Activated naive CD4-positive, alpha-beta T cell treated with anti-CD3 and anti-CD28 coated beads, Interleukin-2, amount 50 U/mL, for 24 hours (primary cell): ENCODE measurements at regions not wholly inside any gene's neighbourhood (a gene's known extent, or its start where the extent isn't known, plus 50 kb on each side); places are given as distances from the start of the nearest gene placed in this dataset.

Experiments used
- H3K27ac Mint-ChIP-seq: one replicate; pipeline ENCODE4 v1.8.0; 2021; ENCODE audit warnings: mild to moderate bottlenecking, mixed read lengths
- H3K27me3 Mint-ChIP-seq: one replicate; pipeline ENCODE4 v1.8.0; 2021; ENCODE audit warnings: mixed read lengths
- H3K36me3 Mint-ChIP-seq: one replicate; pipeline ENCODE4 v1.8.0; 2021; ENCODE audit warnings: mixed read lengths
- H3K4me1 Mint-ChIP-seq: one replicate; pipeline ENCODE4 v1.8.0; 2021; ENCODE audit warnings: mixed read lengths
- H3K4me3 Mint-ChIP-seq: one replicate; pipeline ENCODE4 v1.8.0; 2021; ENCODE audit warnings: mild to moderate bottlenecking, mixed read lengths
- H3K9me3 Mint-ChIP-seq: one replicate; pipeline ENCODE4 v1.8.0; 2021; ENCODE audit warnings: mixed read lengths

DNA sequence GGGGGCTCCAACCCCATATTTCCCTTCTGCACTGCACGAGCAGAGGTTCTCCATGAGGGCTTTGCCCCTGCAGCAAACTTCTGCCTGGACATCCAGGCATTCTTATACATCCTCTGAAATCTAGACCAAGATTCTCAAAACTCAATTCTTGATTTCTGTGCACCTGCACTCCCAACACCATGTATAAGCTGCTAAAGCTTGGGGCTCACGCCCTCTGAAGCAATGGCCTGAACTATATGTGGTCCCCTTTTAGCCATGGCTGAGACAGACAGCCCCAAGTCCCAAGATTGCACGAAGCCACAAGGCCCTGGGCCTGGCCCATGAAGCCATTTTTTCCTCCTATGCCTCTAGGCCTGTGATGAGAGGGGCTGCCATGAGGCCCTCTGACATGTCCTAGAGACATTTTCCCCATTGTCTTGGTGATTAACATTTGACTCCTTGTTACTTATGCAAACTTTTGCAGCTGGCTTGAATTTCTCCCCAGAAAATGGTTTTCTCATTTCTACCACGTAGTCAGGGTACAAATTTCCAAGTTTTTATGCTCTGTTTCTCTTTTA, 468.0 kb upstream of the SLIT2 start:
- H3K27ac Mint-ChIP-seq: no peak overlapping the region
- no peaks in the 10 kb centered on the region for H3K27me3 Mint-ChIP-seq
- H3K4me1 Mint-ChIP-seq: no peaks in the 10 kb centered on the region
- H3K4me3 Mint-ChIP-seq: no peak overlapping the region
- H3K36me3 Mint-ChIP-seq: no peaks in the 10 kb centered on the region
- H3K9me3 Mint-ChIP-seq: peaks cover 17% of the 10 kb centered on the region

DNA sequence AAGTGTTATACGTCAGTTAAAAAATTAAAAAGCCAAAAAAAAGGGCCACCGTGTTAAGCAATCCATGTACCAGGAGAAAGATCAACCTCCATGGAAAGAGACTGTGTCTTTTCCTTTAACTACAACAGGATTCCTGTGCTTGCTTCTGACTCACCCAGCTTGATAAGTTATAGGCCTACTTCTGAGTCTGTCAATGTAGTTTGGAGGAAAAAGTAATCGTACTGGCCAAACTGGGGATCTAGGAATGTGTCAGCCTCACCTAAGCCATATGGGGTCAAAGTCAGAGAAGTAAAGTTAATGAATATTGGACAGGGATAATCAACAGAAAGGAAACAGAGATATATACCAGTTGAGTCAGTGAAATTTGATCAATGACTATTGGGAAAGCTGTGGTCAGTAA, 470.8 kb upstream of the SLIT2 start:
- Mint-ChIP-seq H3K9me3 (peaks cover 17% of the 10 kb centered on the region), H3K27ac (no peak overlapping the region), H3K4me1 (no peaks in the 10 kb centered on the region), H3K27me3 (no peaks in the 10 kb centered on the region), H3K36me3 (no peaks in the 10 kb centered on the region), H3K4me3 (no peak overlapping the region)

DNA sequence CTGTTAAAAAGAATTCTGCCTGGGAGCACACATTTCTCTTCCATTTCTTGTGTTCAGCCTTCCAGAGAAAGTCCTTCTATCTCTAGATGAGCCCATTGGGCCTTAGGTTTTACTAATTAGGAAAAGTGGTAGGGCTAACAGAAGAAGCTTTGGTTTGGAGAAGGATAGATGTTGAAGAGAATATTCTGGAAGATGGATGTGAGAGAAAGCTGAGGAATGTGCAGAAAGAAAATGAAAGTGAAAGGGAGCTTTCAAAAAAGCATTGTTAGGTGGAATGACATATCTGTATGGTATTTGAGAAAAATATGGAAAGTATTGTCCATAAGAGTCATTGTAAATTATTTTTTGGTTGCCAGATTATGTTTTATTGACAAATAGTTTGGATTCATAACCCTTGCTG, 474.8 kb upstream of the SLIT2 start:
- Mint-ChIP-seq H3K36me3 (no peaks in the 10 kb centered on the region), H3K9me3 (peaks cover 11% of the 10 kb centered on the region), H3K4me1 (no peaks in the 10 kb centered on the region), H3K27ac (no peak overlapping the region), H3K4me3 (no peak overlapping the region), H3K27me3 (no peaks in the 10 kb centered on the region)

DNA sequence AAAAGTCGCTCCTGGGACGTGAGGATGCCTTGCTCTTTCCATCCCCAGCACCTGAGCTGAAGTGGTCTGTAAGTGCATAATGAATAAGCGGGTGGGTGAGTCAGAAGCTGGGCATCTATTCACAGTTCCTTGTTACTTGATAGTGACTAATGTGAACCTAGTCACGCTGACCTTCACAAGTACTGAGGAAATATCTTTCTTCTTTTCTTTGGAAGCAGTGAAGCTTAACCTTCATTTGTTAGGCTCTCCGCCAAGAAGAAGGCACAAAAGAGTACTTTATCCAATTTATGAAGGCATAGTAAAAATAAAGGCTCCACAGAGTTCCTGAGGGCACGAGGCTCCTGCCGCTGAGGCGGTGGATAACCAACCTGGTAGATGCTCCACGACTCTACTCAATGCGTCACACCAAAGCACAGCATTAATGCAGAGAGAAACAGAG, 475.7 kb upstream of the SLIT2 start:
- Mint-ChIP-seq H3K4me3 (no peak overlapping the region), H3K4me1 (no peaks in the 10 kb centered on the region), H3K9me3 (peaks cover 8% of the 10 kb centered on the region), H3K27me3 (no peaks in the 10 kb centered on the region), H3K27ac (no peak overlapping the region), H3K36me3 (no peaks in the 10 kb centered on the region)

DNA sequence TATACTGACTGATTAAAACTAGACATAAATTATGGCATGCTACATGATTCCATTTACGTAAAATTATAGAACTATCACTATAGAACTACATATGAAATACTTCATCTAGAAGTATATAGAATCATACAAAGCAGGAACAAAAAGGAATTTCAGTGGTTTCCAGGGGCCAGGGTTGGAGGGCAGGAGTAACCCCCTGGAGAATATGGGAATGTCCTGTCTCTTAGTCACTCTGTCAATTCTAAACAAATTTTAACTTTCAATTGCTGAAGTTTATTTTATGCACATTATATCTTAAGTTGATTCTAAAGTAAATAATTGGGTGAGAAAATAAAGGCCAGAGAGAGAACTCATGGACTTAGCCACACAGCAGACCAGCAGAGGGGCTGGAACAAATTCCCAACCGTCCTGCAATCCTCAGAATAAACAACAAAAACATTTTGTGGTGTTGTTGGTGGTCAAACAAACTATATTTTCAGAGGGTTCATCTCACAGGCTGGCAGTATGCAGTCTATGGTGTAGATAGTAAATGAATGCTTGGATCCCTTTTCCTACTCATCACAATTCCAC, 476.9 kb upstream of the SLIT2 start:
- no peaks in the 10 kb centered on the region for H3K36me3 Mint-ChIP-seq
- no peaks in the 10 kb centered on the region for H3K27me3 Mint-ChIP-seq
- no peaks in the 10 kb centered on the region for H3K4me1 Mint-ChIP-seq
- peaks cover 12% of the 10 kb centered on the region for H3K9me3 Mint-ChIP-seq
- no peak overlapping the region for H3K4me3 Mint-ChIP-seq
- H3K27ac Mint-ChIP-seq: no peak overlapping the region

DNA sequence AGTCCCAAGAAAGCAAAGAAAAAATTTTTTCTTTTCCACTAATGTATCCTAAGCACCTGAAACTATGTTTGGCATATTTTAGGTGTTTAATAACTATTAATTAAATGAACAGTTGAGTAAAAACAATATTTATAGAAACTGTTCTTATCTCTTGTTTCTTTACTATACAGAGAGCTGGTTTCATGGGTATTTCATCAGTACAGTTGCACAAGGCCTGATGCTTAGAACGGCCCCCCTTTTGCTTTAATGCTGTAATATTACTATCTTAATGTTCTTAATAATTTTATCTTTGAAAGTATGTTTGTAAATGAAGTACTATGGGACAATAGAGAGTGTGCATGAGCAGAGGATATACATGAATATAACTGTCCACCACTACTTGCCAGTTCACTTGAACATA, 479.1 kb upstream of the SLIT2 start:
- no peaks in the 10 kb centered on the region for H3K4me1 Mint-ChIP-seq
- H3K9me3 Mint-ChIP-seq: peaks cover 6% of the 10 kb centered on the region
- no peak overlapping the region for H3K4me3 Mint-ChIP-seq
- no peaks in the 10 kb centered on the region for H3K36me3 Mint-ChIP-seq
- no peaks in the 10 kb centered on the region for H3K27me3 Mint-ChIP-seq
- no peak overlapping the region for H3K27ac Mint-ChIP-seq

DNA sequence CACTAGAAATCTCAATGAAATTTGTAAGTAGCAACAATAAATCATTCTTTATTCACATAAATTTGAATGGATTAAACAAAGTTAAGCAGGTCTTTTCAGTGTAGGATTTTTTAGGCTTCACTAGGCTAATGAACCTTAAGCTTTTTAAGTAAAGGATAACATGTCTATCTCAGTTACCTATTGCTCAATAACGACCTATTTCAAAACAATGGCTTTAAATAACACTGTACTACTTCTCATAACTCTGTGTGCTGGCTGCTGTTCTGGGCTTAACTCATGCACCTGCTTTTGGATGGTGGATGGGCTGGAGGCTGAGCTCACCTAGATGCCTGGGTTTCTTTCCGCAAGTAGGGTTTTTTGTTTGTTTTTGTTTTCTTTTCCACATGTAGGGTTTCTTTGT, 495.0 kb upstream of the SLIT2 start:
- no peak overlapping the region for H3K4me3 Mint-ChIP-seq
- H3K9me3 Mint-ChIP-seq: no peaks in the 10 kb centered on the region
- no peak overlapping the region for H3K27ac Mint-ChIP-seq
- no peaks in the 10 kb centered on the region for H3K36me3 Mint-ChIP-seq
- H3K27me3 Mint-ChIP-seq: no peaks in the 10 kb centered on the region
- no peaks in the 10 kb centered on the region for H3K4me1 Mint-ChIP-seq

DNA sequence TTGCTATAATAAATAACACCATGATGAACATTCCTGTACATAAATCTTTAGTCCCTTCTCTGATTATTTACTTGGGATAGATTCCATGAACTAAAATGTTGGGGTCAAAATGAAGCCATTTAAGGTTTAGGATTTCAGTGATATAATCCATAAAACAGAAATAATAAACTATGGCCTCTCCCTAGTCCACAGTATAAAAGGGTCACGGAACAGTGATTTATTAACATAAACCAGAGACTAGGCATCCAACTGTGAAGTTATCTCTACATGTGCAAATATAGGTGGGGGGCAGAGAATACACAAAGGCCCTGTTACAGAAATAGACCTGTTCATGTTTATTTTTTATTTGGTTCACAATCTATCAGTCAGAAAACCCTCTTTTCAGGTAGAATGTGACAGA, 499.1 kb upstream of the SLIT2 start:
- H3K9me3 Mint-ChIP-seq: peaks cover 7% of the 10 kb centered on the region
- no peaks in the 10 kb centered on the region for H3K27me3 Mint-ChIP-seq
- H3K4me1 Mint-ChIP-seq: no peaks in the 10 kb centered on the region
- H3K36me3 Mint-ChIP-seq: no peaks in the 10 kb centered on the region
- H3K27ac Mint-ChIP-seq: no peak overlapping the region
- no peak overlapping the region for H3K4me3 Mint-ChIP-seq

DNA sequence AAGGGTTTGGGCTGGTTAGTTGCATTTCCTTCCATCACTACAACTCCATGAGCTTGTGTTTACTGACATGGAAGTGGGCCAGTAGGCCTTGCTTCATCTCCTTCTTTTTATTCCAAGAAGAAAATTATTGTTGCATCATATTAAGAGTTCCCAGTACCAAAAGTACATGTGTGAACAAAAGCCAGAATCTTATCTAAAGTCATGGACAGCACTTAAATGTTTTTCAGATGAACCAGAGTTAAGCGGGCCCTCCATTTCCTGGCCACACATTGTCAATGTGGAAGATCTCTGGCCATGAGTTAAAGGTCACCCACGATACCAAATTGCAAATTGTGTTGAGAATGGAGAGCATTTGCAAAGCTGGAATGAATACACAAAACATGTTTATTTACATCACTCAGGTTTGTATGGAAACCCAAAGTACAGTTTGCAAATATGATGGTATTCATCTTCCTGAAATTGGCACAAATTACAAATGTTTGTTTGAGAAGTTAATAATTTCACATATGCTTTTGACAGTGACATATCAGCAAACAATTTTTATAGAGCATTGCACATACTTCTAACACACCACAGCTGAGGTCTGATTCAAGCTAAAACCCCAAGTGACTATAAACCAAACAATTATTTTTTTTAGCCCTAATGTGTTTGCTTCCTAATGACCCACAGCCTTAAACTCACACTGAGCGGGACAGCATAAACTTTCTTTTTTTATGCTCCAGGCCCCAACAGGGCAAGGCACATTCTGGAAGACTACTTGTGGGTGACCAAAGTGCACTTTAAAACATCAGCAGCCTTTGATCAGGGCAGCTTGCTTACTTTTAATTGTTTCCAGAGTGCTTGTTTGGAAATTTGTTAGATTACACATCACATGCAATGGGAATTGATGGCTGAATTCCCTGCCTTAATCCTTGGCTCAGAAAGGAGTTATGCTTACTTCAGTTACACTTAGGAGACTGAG, 502.9 kb upstream of the SLIT2 start:
- peaks cover 11% of the 10 kb centered on the region for H3K9me3 Mint-ChIP-seq
- no peaks in the 10 kb centered on the region for H3K36me3 Mint-ChIP-seq
- no peak overlapping the region for H3K4me3 Mint-ChIP-seq
- no peaks in the 10 kb centered on the region for H3K27me3 Mint-ChIP-seq
- H3K4me1 Mint-ChIP-seq: no peaks in the 10 kb centered on the region
- no peak overlapping the region for H3K27ac Mint-ChIP-seq

DNA sequence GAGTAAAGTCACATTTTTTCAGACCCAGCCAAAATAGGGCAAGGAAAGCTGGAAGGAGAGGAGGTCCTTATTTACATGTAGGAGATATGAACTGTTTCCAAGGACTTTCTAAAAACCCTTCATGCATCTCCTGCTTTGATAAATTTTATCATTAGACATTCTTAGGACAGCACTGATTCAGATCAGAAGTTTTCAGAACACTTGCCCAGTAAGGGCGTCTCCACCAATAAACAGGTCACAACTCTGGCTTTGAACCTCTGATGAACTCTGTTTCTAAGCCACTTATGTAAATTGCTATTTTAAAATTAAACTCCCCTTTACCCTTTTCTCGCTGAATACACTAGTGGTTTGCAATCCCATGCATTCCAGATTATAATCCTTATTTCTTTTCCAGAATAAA, 505.3 kb upstream of the SLIT2 start:
- Mint-ChIP-seq H3K9me3 (peaks cover 14% of the 10 kb centered on the region), H3K27ac (no peak overlapping the region), H3K4me1 (no peaks in the 10 kb centered on the region), H3K36me3 (no peaks in the 10 kb centered on the region), H3K4me3 (no peak overlapping the region), H3K27me3 (no peaks in the 10 kb centered on the region)

DNA sequence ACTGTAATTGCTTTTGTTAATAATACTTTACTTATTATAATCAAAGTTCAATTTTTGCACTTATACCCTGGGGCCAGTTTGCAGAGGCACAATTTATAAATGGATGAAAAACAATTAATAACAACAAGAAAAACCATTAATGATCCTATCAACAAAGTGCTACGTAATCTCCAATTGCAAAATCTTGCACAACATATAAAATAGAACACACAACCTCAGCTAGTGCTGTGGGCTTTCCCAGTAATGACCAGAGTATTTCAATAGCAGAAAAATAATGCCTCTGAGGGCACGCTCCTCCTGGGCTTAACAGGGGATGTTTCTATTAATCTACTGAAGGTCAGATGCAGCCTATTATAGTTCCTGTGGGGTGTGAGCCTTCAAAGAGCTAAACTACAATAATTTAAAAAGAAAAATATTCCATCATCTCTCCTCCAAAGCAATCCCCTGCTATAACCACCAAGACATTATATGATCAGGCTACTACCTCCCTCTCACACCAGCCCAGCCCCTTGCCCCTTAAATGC, 508.5 kb upstream of the SLIT2 start:
- Mint-ChIP-seq H3K9me3 (peaks cover 8% of the 10 kb centered on the region), H3K36me3 (no peaks in the 10 kb centered on the region), H3K27me3 (no peaks in the 10 kb centered on the region)

DNA sequence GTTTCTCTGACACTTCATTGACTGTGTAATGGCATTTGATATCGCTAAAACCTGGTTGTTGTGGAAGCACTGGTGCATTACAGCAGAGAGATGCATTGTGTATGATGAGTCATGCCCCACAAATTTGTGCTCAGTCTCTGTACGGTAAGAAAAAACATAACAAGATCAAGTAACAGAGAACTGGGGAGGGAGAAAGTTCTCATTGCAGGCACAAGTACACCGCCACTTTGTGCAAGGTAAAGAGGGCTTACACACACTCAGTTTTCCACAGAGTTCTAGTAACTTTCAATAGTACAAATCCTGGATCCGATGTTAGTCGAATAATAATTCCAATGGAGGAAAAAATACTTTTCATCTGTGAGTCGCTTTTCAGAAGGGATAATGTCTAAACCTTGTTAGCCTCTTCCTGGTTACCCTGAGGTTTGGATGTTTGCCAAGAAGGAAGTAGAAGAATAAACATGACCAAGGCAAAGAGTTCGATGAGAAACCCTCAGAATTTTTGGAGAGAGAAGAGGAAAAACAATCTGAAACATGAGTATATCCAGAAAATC, 512.5 kb upstream of the SLIT2 start:
- Mint-ChIP-seq H3K4me1 (no peaks in the 10 kb centered on the region), H3K36me3 (no peaks in the 10 kb centered on the region), H3K9me3 (peaks cover 7% of the 10 kb centered on the region), H3K27me3 (no peaks in the 10 kb centered on the region), H3K4me3 (no peak overlapping the region), H3K27ac (no peak overlapping the region)

More for the DNA sequence above, 508.5 kb upstream of the SLIT2 start:
- Mint-ChIP-seq H3K4me3 (no peak overlapping the region), H3K4me1 (no peaks in the 10 kb centered on the region), H3K27ac (no peak overlapping the region)

DNA sequence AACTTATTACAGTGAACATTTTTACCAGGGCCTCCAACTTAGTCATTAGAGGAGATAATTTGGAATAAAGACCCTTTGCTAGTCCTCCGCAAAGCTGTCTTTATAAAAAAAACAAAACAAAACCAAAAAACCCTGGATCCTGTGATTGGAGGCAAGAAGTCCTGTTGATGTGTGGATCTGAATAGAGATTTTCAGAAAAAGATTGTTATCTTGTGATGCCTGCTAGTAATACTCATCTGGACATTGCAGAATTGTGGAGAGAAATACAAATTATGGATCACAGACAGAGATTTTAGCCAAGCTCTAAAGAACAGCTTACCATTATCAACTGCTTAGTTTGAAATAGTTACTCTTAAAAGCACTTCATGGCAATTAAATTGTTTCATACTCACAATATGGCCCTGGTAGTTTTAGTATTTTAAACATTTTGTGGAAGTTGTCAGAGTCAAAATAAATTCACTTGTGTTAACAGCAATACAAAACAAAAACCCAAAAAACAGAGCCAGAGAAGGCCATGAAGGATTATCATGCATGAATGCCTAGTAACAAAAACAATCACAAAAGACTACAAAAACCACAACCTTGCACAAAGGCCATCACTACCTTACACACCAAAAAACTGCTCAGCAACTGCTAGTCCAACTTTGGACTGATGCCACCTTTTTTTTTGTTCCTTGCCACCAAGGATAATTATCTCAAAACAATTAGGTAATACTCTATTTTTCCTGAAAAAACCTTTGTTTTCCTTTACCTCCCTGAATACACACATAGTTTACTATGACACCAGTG, 514.5 kb upstream of the SLIT2 start:
- Mint-ChIP-seq H3K9me3 (no peaks in the 10 kb centered on the region), H3K4me3 (no peak overlapping the region), H3K4me1 (no peaks in the 10 kb centered on the region), H3K27me3 (no peaks in the 10 kb centered on the region), H3K36me3 (no peaks in the 10 kb centered on the region), H3K27ac (no peak overlapping the region)

DNA sequence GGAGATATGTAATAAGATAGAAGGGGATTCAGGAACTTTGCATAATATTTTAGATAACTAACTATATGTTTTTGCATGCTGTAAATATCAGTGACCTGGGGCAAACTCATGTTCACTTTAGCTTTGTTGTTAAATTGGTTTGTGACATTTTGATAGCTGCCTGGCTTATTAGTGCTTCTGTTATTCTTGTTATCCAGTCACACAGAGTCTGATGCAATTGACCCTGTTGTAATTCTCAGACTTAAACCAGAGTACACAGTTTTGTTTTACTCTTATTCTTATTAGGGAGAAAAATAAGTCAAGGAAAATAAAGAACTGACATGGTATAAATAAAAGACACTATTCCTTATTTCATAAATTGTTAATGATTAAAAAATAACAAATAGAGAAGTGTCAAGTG, 516.7 kb upstream of the SLIT2 start:
- H3K36me3 Mint-ChIP-seq: no peaks in the 10 kb centered on the region
- H3K27ac Mint-ChIP-seq: no peak overlapping the region
- no peak overlapping the region for H3K4me3 Mint-ChIP-seq
- no peaks in the 10 kb centered on the region for H3K9me3 Mint-ChIP-seq
- peaks cover 6% of the 10 kb centered on the region for H3K4me1 Mint-ChIP-seq
- H3K27me3 Mint-ChIP-seq: no peaks in the 10 kb centered on the region

DNA sequence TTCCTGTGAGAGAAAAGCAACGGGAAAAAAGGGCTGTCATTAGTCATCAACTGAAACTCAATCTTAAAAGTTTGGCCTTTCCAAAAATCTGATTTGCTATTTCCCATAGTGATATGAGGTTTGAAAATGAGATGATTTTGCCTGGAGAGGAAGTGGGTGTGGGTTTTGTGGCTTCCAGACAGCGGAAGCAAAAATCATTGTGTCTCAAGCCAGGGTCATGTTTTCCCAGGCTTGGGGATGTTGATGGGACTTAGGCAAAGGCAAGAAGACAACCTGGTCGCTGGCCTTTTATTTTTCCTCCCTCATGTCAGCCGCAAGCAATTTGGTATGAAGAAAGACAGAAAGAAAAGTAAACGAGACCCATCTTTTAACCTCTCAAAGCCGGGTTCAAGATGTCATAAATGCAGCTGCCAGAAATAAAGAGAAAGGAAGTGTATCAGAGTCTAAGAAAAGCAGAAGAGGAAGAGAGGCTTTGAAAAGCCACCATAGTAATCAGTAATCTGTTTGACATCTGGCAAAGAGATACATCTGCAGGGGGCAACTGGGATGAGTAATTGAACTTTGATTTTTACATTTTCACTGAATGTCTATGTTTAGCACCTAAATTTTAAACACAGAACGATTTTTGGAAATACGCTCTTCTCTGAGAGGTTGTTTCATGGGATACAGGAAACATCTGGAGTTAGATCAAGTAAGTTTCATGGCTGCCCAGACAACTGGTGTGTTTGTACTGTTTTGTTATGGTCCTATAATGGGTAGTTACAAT, 521.6 kb upstream of the SLIT2 start:
- no peak overlapping the region for H3K27ac Mint-ChIP-seq
- H3K27me3 Mint-ChIP-seq: no peaks in the 10 kb centered on the region
- H3K4me1 Mint-ChIP-seq: peaks cover 12% of the 10 kb centered on the region
- H3K9me3 Mint-ChIP-seq: peaks cover 6% of the 10 kb centered on the region
- H3K36me3 Mint-ChIP-seq: no peaks in the 10 kb centered on the region
- H3K4me3 Mint-ChIP-seq: no peak overlapping the region
